SK-N-SH treated with all-trans-retinoic acid at 6 μM for 48 hours (cell line): ENCODE measurements at regions not wholly inside any gene's neighbourhood (a gene's known extent, or its start where the extent isn't known, plus 50 kb on each side); places are given as distances from the start of the nearest gene placed in this dataset.

Experiments
- ARNTL ChIP-seq: fragments of 450-650 bp; formaldehyde crosslinking; IDR thresholded peaks from 2 replicates; pipeline ENCODE4 v1.5.0; 2020; ENCODE audit warnings: low read depth, mild to moderate bottlenecking, moderate library complexity, borderline replicate concordance
- ISL1 ChIP-seq: fragments of 250-450 bp; sonication (Bioruptor Pico); IDR thresholded peaks from 2 replicates; pipeline ENCODE4 v2.1.2; 2022; ENCODE audit warnings: mild to moderate bottlenecking, moderate library complexity
- TOX ChIP-seq: fragments of 250-450 bp; sonication (Bioruptor Pico); IDR thresholded peaks from 2 replicates; pipeline ENCODE4 v1.8.0; 2021; ENCODE audit warnings: mild to moderate bottlenecking, moderate library complexity, borderline replicate concordance
- ZC3H10 ChIP-seq: fragments of 250-450 bp; sonication (Bioruptor Pico); IDR thresholded peaks from 2 replicates; pipeline ENCODE4 v1.5.1; 2021; ENCODE audit warnings: mild to moderate bottlenecking, moderate library complexity

DNA sequence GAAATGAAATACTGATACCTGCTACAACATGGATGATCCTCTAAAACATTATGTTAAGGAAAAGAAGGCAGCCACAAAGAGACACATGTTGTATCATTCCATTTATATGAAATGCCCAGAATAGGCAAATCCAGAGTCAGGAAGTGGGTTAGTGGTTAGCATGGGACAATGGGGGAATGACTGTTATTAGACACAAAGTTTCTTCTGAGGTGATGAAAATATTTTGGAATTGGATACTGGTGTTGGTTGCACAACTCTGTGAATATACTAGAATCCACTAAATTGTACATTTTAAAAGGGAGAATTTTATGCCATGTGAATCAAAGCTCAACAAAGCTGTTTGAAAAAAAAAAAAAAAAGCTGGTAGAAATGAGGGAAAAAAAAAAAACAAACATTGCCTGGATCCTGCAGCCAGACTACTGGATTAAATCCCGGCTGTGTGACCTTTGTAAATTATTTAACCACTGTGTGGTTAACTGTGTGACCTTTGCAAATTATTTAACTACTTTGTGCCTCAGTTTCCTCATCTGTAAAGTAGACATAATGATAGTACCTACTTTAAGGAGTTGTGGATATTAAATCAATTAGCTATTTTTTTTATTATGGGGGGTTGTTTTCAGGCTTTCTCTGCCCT is 75.6 kb upstream of the PRICKLE2 start:
- TF ChIP-seq ZC3H10 (CRISPR knock-in tag) (no peak), ARNTL (CRISPR knock-in tag) (no peak), ISL1 (CRISPR knock-in tag) (no peak), TOX (no peak)
